ENCODE measurements at regions not wholly inside any gene's neighbourhood (a gene's known extent, or its start where the extent isn't known, plus 50 kb on each side); places are given as distances from the start of the nearest gene placed in this dataset.
A peak's percentile ranks its signal among the peaks of the same experiment; 100 is the strongest.

GRCh38 chr15:38996111-38996631, 431.6 kb upstream of the RASGRP1 start:
- H3K27me3 Mint-ChIP-seq (ENCODE audit: low read depth, unreplicated experiment), result no peaks in the 10 kb centered on the region

GRCh38 chr15:38997841-38998240, 433.2 kb upstream of the RASGRP1 start:
- no peak overlapping the region for H3K4me3 Mint-ChIP-seq (ENCODE audit: unreplicated experiment)
- no peak overlapping the region for H3K4me2 ChIP-seq (ENCODE audit: low read length)
- DNase-seq (ENCODE audit: low read depth), result no peak
- H3K4me1 Mint-ChIP-seq (ENCODE audit: low read depth, unreplicated experiment), result peaks cover 22% of the 10 kb centered on the region
- no peaks in the 10 kb centered on the region for H3K36me3 Mint-ChIP-seq (ENCODE audit: low read depth, unreplicated experiment)
- no peaks in the 10 kb centered on the region for H3K27me3 Mint-ChIP-seq (ENCODE audit: low read depth, unreplicated experiment)
- H3K4me1 ChIP-seq (ENCODE audit: insufficient read depth, low read length), result peaks cover 18% of the 10 kb centered on the region
- no peak overlapping the region for H3K4me3 ChIP-seq (ENCODE audit: insufficient read depth, low read depth, low read length)
- FAIRE-seq, result peak; percentile 79
- H4K20me1 ChIP-seq (ENCODE audit: insufficient read depth, low read length), result no peaks in the 10 kb centered on the region
- H3K27ac Mint-ChIP-seq (ENCODE audit: unreplicated experiment), result no peak overlapping the region
- TF ChIP-seq EZH2 (IDR thresholded peaks at IDR 0.05; ENCODE audit: insufficient read depth, low read length), result no peak
- TF ChIP-seq, protein P1, sequence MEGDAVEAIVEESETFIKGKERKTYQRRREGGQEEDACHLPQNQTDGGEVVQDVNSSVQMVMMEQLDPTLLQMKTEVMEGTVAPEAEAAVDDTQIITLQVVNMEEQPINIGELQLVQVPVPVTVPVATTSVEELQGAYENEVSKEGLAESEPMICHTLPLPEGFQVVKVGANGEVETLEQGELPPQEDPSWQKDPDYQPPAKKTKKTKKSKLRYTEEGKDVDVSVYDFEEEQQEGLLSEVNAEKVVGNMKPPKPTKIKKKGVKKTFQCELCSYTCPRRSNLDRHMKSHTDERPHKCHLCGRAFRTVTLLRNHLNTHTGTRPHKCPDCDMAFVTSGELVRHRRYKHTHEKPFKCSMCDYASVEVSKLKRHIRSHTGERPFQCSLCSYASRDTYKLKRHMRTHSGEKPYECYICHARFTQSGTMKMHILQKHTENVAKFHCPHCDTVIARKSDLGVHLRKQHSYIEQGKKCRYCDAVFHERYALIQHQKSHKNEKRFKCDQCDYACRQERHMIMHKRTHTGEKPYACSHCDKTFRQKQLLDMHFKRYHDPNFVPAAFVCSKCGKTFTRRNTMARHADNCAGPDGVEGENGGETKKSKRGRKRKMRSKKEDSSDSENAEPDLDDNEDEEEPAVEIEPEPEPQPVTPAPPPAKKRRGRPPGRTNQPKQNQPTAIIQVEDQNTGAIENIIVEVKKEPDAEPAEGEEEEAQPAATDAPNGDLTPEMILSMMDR (IDR thresholded peaks at IDR 0.05; ENCODE audit: insufficient read depth, low read depth, low read length), result no peak
- no peaks in the 10 kb centered on the region for H3K27me3 ChIP-seq (ENCODE audit: insufficient read depth, low read length)
- no peaks in the 10 kb centered on the region for H3K9me3 ChIP-seq (ENCODE audit: insufficient read depth, low read depth, low read length)
- H3K9ac ChIP-seq (ENCODE audit: low read length), result no peak overlapping the region
- no peak overlapping the region for H3K27ac ChIP-seq (ENCODE audit: low read depth, low read length)
- H2AFZ ChIP-seq (ENCODE audit: low read depth, low read length), result no peak overlapping the region
- H3K9me3 Mint-ChIP-seq (ENCODE audit: unreplicated experiment), result peaks cover 3% of the 10 kb centered on the region
- no peaks in the 10 kb centered on the region for H3K79me2 ChIP-seq (ENCODE audit: insufficient read depth, low read length)
- H3K36me3 ChIP-seq (ENCODE audit: insufficient read depth, low read length), result no peaks in the 10 kb centered on the region

More at GRCh38 chr15:38996111-38996631, 431.6 kb upstream of the RASGRP1 start:
- Histone ChIP-seq H3K4me1 (ENCODE audit: insufficient read depth, low read length) (peaks cover 25% of the 10 kb centered on the region), H3K9me3 (ENCODE audit: insufficient read depth, low read depth, low read length) (no peaks in the 10 kb centered on the region), H4K20me1 (ENCODE audit: insufficient read depth, low read length) (no peaks in the 10 kb centered on the region), H3K4me2 (ENCODE audit: low read length) (peak overlapping the region; percentile 28), H3K36me3 (ENCODE audit: insufficient read depth, low read length) (no peaks in the 10 kb centered on the region), H3K9ac (ENCODE audit: low read length) (peak overlapping the region; percentile 20), H3K27ac (ENCODE audit: low read depth, low read length) (peak overlapping the region; percentile 57), H2AFZ (ENCODE audit: low read depth, low read length) (no peak overlapping the region), H3K4me3 (ENCODE audit: insufficient read depth, low read depth, low read length) (no peak overlapping the region), H3K79me2 (ENCODE audit: insufficient read depth, low read length) (no peaks in the 10 kb centered on the region), H3K27me3 (ENCODE audit: insufficient read depth, low read length) (no peaks in the 10 kb centered on the region)
- FAIRE-seq (no peak), DNase-seq (ENCODE audit: low read depth) (peak; percentile 98)
- Mint-ChIP-seq H3K4me3 (ENCODE audit: unreplicated experiment) (no peak overlapping the region), H3K36me3 (ENCODE audit: low read depth, unreplicated experiment) (no peaks in the 10 kb centered on the region), H3K27ac (ENCODE audit: unreplicated experiment) (peak overlapping the region; percentile 71), H3K4me1 (ENCODE audit: low read depth, unreplicated experiment) (peaks cover 29% of the 10 kb centered on the region), H3K9me3 (ENCODE audit: unreplicated experiment) (peaks cover under 1% of the 10 kb centered on the region)
- TF ChIP-seq EZH2 (IDR thresholded peaks at IDR 0.05; ENCODE audit: insufficient read depth, low read length), result no peak
- TF ChIP-seq, protein P1 (IDR thresholded peaks at IDR 0.05; ENCODE audit: insufficient read depth, low read depth, low read length), result no peak

DNA sequence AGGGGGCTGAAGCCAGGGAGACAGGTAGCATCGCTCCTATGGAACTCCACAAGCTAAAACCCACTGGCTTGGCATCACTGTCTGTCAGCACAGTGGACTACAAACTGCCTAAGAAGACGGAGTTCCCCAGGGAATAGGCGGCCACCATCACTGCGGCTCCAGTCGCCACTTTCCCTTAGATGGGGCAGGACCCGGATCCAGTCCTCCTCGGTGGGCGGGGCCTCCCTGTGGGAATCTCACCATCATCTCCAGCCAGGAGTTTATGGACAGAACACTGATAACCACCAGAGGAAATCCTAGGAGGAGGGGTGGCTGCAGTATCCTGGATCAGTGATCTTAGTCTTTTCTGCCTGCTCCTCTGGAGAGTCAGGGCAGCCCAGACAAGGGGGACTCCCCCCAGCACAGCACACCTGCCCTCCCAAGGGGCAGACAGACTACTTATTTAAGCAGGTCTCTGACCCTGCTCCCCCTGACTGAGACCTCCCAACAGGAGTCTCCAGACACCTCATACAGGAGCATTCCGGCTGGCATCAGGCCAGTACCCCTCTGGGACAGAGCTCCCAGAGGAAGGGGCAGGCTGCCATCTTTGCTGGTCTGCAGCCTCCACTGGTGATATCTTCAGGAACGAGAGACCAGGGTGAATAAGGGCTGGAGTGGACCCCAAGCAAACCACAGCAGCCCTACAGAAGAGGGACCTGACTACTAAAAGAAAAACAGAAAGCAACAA, 435.6 kb upstream of the RASGRP1 start:
- no peaks in the 10 kb centered on the region for H3K79me2 ChIP-seq (ENCODE audit: insufficient read depth, low read length)
- no peak for DNase-seq (ENCODE audit: low read depth)
- no peak overlapping the region for H2AFZ ChIP-seq (ENCODE audit: low read depth, low read length)
- H3K27me3 Mint-ChIP-seq (ENCODE audit: low read depth, unreplicated experiment), result no peaks in the 10 kb centered on the region
- no peak overlapping the region for H3K4me2 ChIP-seq (ENCODE audit: low read length)
- peaks cover 20% of the 10 kb centered on the region for H3K4me1 Mint-ChIP-seq (ENCODE audit: low read depth, unreplicated experiment)
- no peak overlapping the region for H3K4me3 ChIP-seq (ENCODE audit: insufficient read depth, low read depth, low read length)
- H3K4me1 ChIP-seq (ENCODE audit: insufficient read depth, low read length), result peaks cover 18% of the 10 kb centered on the region
- H3K9me3 Mint-ChIP-seq (ENCODE audit: unreplicated experiment), result peaks cover 6% of the 10 kb centered on the region
- H3K27ac Mint-ChIP-seq (ENCODE audit: unreplicated experiment), result no peak overlapping the region
- no peaks in the 10 kb centered on the region for H4K20me1 ChIP-seq (ENCODE audit: insufficient read depth, low read length)
- no peak for FAIRE-seq
- no peaks in the 10 kb centered on the region for H3K9me3 ChIP-seq (ENCODE audit: insufficient read depth, low read depth, low read length)
- H3K36me3 ChIP-seq (ENCODE audit: insufficient read depth, low read length), result no peaks in the 10 kb centered on the region
- H3K27me3 ChIP-seq (ENCODE audit: insufficient read depth, low read length), result no peaks in the 10 kb centered on the region
- H3K9ac ChIP-seq (ENCODE audit: low read length), result no peak overlapping the region
- TF ChIP-seq, protein P1 (IDR thresholded peaks at IDR 0.05; ENCODE audit: insufficient read depth, low read depth, low read length), result no peak
- TF ChIP-seq EZH2 (IDR thresholded peaks at IDR 0.05; ENCODE audit: insufficient read depth, low read length), result no peak
- H3K27ac ChIP-seq (ENCODE audit: low read depth, low read length), result no peak overlapping the region
- H3K36me3 Mint-ChIP-seq (ENCODE audit: low read depth, unreplicated experiment), result no peaks in the 10 kb centered on the region
- H3K4me3 Mint-ChIP-seq (ENCODE audit: unreplicated experiment), result no peak overlapping the region
